CD4-positive, alpha-beta T cell (primary cell): ENCODE measurements at regions not wholly inside any gene's neighbourhood (a gene's known extent, or its start where the extent isn't known, plus 50 kb on each side); places are given as distances from the start of the nearest gene placed in this dataset.

Experiments
- ATAC-seq: fragments of 200-7000 bp; cut with Tn5 transposase; one replicate; pipeline ENCODE4 v1.10.0; 2022; ENCODE audit warnings: mild to moderate bottlenecking; ENCODE audit not compliant: poor library complexity
- CTCF ChIA-PET: fragments of 350-600 bp; sonication (Branson Sonifier 250); formaldehyde crosslinking; loops from one replicate; lab custom pipeline; 2021; ENCODE audit warnings: antibody characterized with exemption, inconsistent platforms; lab: Charles Lee
- POLR2A ChIA-PET: fragments of 350-600 bp; sonication (Branson Sonifier 250); formaldehyde crosslinking; loops from one replicate; lab custom pipeline; 2021; ENCODE audit warnings: antibody characterized with exemption, inconsistent platforms; lab: Charles Lee
- DNase-seq, 14 experiments: peaks; one replicate each; pipeline ENCODE4 v3.0.0-alpha.2; 2013 to 2020; ENCODE audit warnings: mixed read lengths in 2 of 14
- H3K27ac ChIP-seq, 2 donors: one replicate each; pipeline versions ENCODE4 v1.5.1 to v1.7.0; 2013; ENCODE audit warnings: low read length in 2 of 2, low read depth in 1 of 2, mild to moderate bottlenecking in 1 of 2
- H3K27me3 ChIP-seq, 2 experiments: 1 replicate in 1 of 2; 2 replicates in 1 of 2; pipeline versions ENCODE4 v1.6.1 to v1.7.0; 2013; ENCODE audit warnings: low read length in 2 of 2, control low read depth in 1 of 2, mild to moderate bottlenecking in 1 of 2, moderate library complexity in 1 of 2; ENCODE audit not compliant: insufficient read depth in 2 of 2, control insufficient read depth in 1 of 2
- H3K36me3 ChIP-seq: one replicate; pipeline ENCODE4 v1.6.1; 2013; ENCODE audit warnings: low read length, control low read depth; ENCODE audit not compliant: insufficient read depth
- H3K4me1 ChIP-seq: one replicate; pipeline ENCODE4 v1.6.1; 2013; ENCODE audit warnings: low read length, control low read depth; ENCODE audit not compliant: insufficient read depth
- H3K4me3 ChIP-seq: one replicate; pipeline ENCODE4 v1.5.1; 2013; ENCODE audit warnings: mild to moderate bottlenecking, low read length, moderate library complexity
- H3K9me3 ChIP-seq, 2 experiments: 1 replicate in 1 of 2; 2 replicates in 1 of 2; pipeline versions ENCODE4 v1.6.1 to v1.7.0; 2013; ENCODE audit warnings: low read length in 2 of 2, mild to moderate bottlenecking in 2 of 2, control low read depth in 1 of 2, moderate library complexity in 1 of 2; ENCODE audit not compliant: control insufficient read depth in 1 of 2, insufficient read depth in 1 of 2
- H3K27ac Mint-ChIP-seq: one replicate; pipeline ENCODE4 v1.8.0; 2020; ENCODE audit warnings: mixed read lengths
- H3K27me3 Mint-ChIP-seq: one replicate; pipeline ENCODE4 v1.8.0; 2021; ENCODE audit warnings: mixed read lengths
- H3K36me3 Mint-ChIP-seq: one replicate; pipeline ENCODE4 v1.8.0; 2021; ENCODE audit warnings: low read depth, mixed read lengths
- H3K4me1 Mint-ChIP-seq: one replicate; pipeline ENCODE4 v1.8.0; 2021; ENCODE audit warnings: low read depth, mixed read lengths
- H3K4me3 Mint-ChIP-seq: one replicate; pipeline ENCODE4 v1.8.0; 2020; ENCODE audit warnings: mild to moderate bottlenecking, mixed read lengths
- H3K9me3 Mint-ChIP-seq: one replicate; pipeline ENCODE4 v1.8.0; 2020; ENCODE audit warnings: mixed read lengths
- CTCF ChIP-seq: fragments of 200-600 bp; IDR thresholded peaks from one replicate; pipeline ENCODE4 v1.8.0; 2022; ENCODE audit warnings: antibody characterized with exemption, mild to moderate bottlenecking
- intact Hi-C, 2 experiments: fragments of 100-400 bp; cut with DNase I in 1 of 2; cut with micrococcal nuclease in 1 of 2; formaldehyde crosslinking; loops; one replicate each; pipeline versions ENCODE4 v1.15.1 to v1.9.0; 2023 to 2025; cut with DNase I, micrococcal nuclease

GRCh38 chr9:12195456-12195855 lies 497.7 kb upstream of the TYRP1 start:
- H3K9me3 Mint-ChIP-seq, result peaks cover 10% of the 10 kb centered on the region
- ChIA-PET POLR2A (no interaction called here), CTCF (no interaction called here)
- H3K27me3 Mint-ChIP-seq, result no peaks in the 10 kb centered on the region
- H3K4me3 ChIP-seq, result no peak overlapping the region
- H3K27ac ChIP-seq, result no peak overlapping the region
- H3K4me1 Mint-ChIP-seq, result no peaks in the 10 kb centered on the region
- ATAC-seq, result no peak
- TF ChIP-seq CTCF, result no peak
- intact Hi-C loops, result no loop called here
- no peaks in the 10 kb centered on the region for H3K4me1 ChIP-seq
- no peak for DNase-seq
- no peaks in the 10 kb centered on the region for H3K27me3 ChIP-seq
- H3K27ac Mint-ChIP-seq, result no peak overlapping the region
- no peak overlapping the region for H3K4me3 Mint-ChIP-seq
- H3K36me3 ChIP-seq, result no peaks in the 10 kb centered on the region
- peaks cover 4 to 7% of the 10 kb centered on the region in 2 experiments for H3K9me3 ChIP-seq
- H3K36me3 Mint-ChIP-seq, result no peaks in the 10 kb centered on the region

- Histone ChIP-seq H3K9me3 (peaks cover 0 to 7% of the 10 kb centered on the region in 2 experiments), H3K27me3 (no peaks in the 10 kb centered on the region), H3K27ac (no peak overlapping the region), H3K4me3 (no peak overlapping the region), H3K36me3 (no peaks in the 10 kb centered on the region), H3K4me1 (no peaks in the 10 kb centered on the region)
- ChIA-PET CTCF (no interaction called here), POLR2A (no interaction called here)
- no peak overlapping the region for H3K27ac Mint-ChIP-seq
- H3K4me3 Mint-ChIP-seq, result no peak overlapping the region
- H3K36me3 Mint-ChIP-seq, result no peaks in the 10 kb centered on the region
- peaks cover 7% of the 10 kb centered on the region for H3K9me3 Mint-ChIP-seq
- intact Hi-C loops, result no loop called here
- no peak for ATAC-seq
- no peak for DNase-seq
- no peak for TF ChIP-seq CTCF
- H3K27me3 Mint-ChIP-seq, result no peaks in the 10 kb centered on the region
- no peaks in the 10 kb centered on the region for H3K4me1 Mint-ChIP-seq
Measured at GRCh38 chr9:12204512-12204911, 488.7 kb upstream of the TYRP1 start.

- DNase-seq, result no peak
- no peak overlapping the region for H3K27ac ChIP-seq
Measured at GRCh38 chr9:12212860-12213259, 480.3 kb upstream of the TYRP1 start.

More at GRCh38 chr9:12212860-12213259, 480.3 kb upstream of the TYRP1 start:
- Histone ChIP-seq H3K36me3 (no peaks in the 10 kb centered on the region), H3K27me3 (no peaks in the 10 kb centered on the region), H3K4me3 (no peak overlapping the region), H3K4me1 (no peaks in the 10 kb centered on the region), H3K9me3 (peaks cover 6 to 7% of the 10 kb centered on the region in 2 experiments)
- no peak for TF ChIP-seq CTCF
- ChIA-PET POLR2A (no interaction called here), CTCF (no interaction called here)
- Mint-ChIP-seq H3K27ac (no peak overlapping the region), H3K27me3 (no peaks in the 10 kb centered on the region), H3K9me3 (peaks cover 5% of the 10 kb centered on the region), H3K36me3 (no peaks in the 10 kb centered on the region), H3K4me3 (no peak overlapping the region), H3K4me1 (no peaks in the 10 kb centered on the region)
- ATAC-seq, result no peak
- intact Hi-C loops, result no loop called here
